MG63 (cell line): ENCODE measurements at regions not wholly inside any gene's neighbourhood (a gene's known extent, or its start where the extent isn't known, plus 50 kb on each side); places are given as distances from the start of the nearest gene placed in this dataset.
"Not testable (repeated sequence)": the region's sequence is repeated elsewhere in the genome, so short reads cannot be mapped to it uniquely, and the experiment has no call there.

Source experiments
- DNase-seq: peaks from one replicate; pipeline ENCODE4 v3.0.0-alpha.2; 2020
- H3K27me3 ChIP-seq: fragments of 250-450 bp; sonication (Bioruptor Pico); 2 replicates; pipeline ENCODE4 v1.5.1; 2020; ENCODE audit warnings: mild to moderate bottlenecking, moderate library complexity
- H3K36me3 ChIP-seq: fragments of 250-450 bp; sonication (Bioruptor Pico); 2 replicates; pipeline ENCODE4 v1.5.1; 2020; ENCODE audit warnings: mild to moderate bottlenecking, moderate library complexity
- H3K4me3 ChIP-seq: fragments of 250-450 bp; sonication (Bioruptor Pico); 2 replicates; pipeline ENCODE4 v1.5.1; 2020; ENCODE audit warnings: mild to moderate bottlenecking, moderate library complexity
- H3K9me3 ChIP-seq: fragments of 250-450 bp; sonication (Bioruptor Pico); 2 replicates; pipeline ENCODE4 v1.5.1; 2020; ENCODE audit warnings: mild to moderate bottlenecking, moderate library complexity

DNA sequence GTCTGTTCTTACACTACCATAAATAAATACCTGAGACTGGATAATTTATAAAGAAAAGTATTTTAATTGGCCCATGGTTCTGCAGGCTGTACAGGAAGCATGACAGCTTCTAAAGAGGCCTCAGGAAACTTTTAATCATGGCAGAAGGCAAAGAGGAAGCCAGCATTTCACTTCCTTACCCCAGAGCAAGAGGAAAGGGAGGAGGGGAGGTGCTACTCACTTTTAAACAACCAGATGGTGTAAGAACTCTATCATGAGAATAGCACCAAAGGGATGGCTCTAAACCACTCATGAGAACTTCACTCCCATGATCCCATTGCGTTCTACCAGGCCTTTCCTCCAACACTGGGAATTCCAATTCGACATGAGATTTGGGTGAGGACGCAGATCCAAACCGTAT lies 344.4 kb upstream of the SLC39A10 start:
- no peaks in the 10 kb centered on the region for H3K36me3 ChIP-seq
- no peaks in the 10 kb centered on the region for H3K27me3 ChIP-seq
- DNase-seq = no peak
- H3K9me3 ChIP-seq = no peaks in the 10 kb centered on the region
- no peak overlapping the region for H3K4me3 ChIP-seq

DNA sequence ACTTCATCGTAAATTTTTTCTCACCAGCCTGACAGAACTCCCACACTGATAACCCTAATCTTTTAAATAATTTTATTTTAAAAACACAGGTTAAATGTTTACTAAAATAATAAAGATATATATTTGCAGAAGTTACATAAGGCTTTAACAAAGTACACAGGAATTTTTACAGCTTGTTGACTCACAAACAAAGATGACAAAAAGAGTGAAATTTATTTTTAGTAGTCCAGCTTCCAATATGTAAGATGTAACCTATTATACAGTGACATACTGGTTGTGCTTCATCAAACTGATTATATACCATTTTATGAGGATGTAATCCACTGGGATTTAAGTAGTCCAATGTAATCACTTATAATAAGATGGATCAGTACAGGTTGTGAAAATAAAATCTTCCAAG lies 348.9 kb upstream of the SLC39A10 start:
- Histone ChIP-seq H3K27me3 (no peaks in the 10 kb centered on the region), H3K9me3 (no peaks in the 10 kb centered on the region), H3K36me3 (no peaks in the 10 kb centered on the region), H3K4me3 (no peak overlapping the region)
- DNase-seq = no peak

DNA sequence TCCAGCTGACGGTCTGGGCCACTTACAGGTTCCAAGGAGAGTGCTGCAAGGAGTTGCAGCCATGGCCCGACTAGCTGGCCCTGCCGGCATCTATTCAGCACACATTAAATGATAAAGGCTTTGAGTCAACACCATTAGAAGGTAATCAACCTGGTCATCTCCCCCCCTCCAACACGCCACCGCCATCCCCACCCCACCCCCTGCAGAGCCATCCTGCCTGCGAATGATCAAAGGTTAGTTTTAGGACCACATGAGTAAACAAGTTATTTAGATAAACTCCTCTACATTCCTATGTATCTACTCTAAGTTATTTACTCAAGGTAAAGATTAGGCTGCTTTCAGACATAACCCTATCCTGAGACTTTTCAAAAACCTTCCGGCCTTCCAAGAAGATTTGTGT lies 349.3 kb upstream of the SLC39A10 start:
- no peaks in the 10 kb centered on the region for H3K27me3 ChIP-seq
- no peaks in the 10 kb centered on the region for H3K9me3 ChIP-seq
- H3K4me3 ChIP-seq = no peak overlapping the region
- DNase-seq = no peak
- H3K36me3 ChIP-seq = no peaks in the 10 kb centered on the region

DNA sequence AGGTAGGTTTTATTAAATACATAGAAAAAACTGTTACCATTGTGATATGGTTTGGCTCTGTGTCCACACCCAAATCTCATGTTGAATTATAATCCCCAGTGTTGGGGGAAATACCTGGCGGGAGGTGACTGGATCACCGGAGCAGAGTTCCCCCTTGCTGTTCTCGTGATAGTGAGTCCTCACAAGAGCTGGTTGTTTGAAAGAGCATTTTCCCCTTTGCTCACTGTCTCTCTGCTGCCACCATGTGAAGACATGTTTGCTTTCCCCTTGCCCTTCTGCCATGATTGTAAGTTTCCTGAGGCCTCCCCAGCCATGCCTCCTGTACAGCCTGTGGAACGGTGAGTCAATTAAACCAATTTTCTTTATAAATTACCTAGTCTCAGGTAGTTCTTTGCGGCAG lies 352.7 kb upstream of the SLC39A10 start:
- Histone ChIP-seq H3K4me3 (no peak overlapping the region), H3K36me3 (no peaks in the 10 kb centered on the region), H3K27me3 (no peaks in the 10 kb centered on the region), H3K9me3 (no peaks in the 10 kb centered on the region)
- DNase-seq = no peak

DNA sequence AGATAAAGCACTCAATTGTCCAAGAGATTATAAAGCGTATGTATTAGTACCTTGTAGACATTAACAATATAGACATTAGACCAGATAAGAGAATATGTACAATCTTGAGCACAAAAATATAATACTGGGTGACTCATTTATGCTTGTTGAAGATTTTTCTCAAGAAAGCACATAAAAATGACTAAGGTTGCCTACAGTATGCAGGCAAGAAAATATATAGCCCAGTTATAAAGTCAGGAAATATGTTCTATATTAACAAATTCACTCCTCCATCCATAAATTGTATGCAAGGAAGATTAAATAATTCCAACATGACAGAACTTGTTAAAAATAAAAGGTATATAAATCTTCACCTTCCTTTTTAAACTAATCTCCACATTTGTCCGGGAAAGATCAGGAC lies 356.4 kb upstream of the SLC39A10 start:
- H3K9me3 ChIP-seq = no peaks in the 10 kb centered on the region

DNA sequence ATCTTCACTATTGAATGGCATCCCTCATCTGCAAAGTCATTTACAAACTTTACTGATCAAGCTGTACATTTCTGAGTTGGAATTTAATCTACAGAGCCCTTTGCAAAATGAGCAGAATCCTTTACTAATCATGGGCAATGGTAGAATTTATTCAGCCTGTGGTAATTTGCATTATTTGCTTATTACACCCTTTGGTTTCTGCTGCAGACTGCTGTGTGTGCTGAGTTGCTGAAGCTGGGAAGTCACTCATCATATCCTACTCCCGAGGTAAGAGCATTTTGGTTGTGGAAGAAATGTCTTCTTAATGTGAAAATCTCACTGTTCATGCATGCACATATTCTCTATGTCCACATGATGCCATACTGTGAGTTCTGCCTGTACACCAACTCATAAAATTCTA lies 357.4 kb upstream of the SLC39A10 start:
- no peaks in the 10 kb centered on the region for H3K9me3 ChIP-seq
- H3K27me3 ChIP-seq = no peaks in the 10 kb centered on the region
- DNase-seq = no peak
- no peaks in the 10 kb centered on the region for H3K36me3 ChIP-seq
- H3K4me3 ChIP-seq = no peak overlapping the region

More for the DNA sequence above, 356.4 kb upstream of the SLC39A10 start:
- no peaks in the 10 kb centered on the region for H3K36me3 ChIP-seq
- no peak for DNase-seq
- no peak overlapping the region for H3K4me3 ChIP-seq
- no peaks in the 10 kb centered on the region for H3K27me3 ChIP-seq

DNA sequence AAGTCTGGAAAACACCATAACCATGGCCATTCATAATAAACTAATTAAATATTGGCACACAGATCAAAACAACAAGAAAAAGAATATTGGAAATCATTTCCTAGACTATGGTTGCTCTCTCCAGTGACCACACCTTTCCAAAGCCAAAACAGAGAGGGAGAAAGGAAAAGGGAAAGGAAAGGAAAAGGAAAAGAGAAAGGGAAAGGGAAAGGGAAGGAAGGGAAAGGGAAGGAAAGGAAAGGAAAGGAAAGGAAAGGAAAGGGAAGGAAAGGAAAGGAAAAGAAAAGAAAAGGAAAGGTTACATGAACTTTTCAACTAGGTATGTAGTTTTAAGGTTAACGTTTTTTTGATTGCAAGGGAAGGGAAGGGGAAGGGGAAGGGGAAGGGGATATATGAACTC lies 360.5 kb upstream of the SLC39A10 start:
- DNase-seq = no peak
- no peaks in the 10 kb centered on the region for H3K36me3 ChIP-seq
- no peaks in the 10 kb centered on the region for H3K27me3 ChIP-seq
- no peak overlapping the region for H3K4me3 ChIP-seq
- no peaks in the 10 kb centered on the region for H3K9me3 ChIP-seq

DNA sequence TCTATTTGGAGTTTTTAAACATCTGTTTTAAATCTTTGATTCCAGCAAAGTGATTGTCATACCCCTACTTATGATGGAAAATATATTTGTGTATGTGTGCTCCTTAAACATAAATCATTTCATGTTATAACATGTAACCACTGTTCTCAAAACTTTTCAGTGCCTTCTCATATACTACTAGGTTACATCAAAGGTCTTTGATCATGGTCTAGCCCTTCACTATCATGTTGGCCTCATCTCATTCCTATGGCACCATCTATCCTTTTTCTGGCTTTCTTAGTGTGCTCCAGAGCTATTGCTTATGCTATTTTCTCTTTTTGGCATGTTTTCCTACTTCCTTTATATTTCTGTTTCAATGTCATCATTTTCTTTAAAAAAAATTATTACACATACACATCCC lies 367.9 kb upstream of the SLC39A10 start:
- Histone ChIP-seq H3K27me3 (no peaks in the 10 kb centered on the region), H3K36me3 (no peaks in the 10 kb centered on the region), H3K9me3 (no peaks in the 10 kb centered on the region), H3K4me3 (no peak overlapping the region)
- no peak for DNase-seq

DNA sequence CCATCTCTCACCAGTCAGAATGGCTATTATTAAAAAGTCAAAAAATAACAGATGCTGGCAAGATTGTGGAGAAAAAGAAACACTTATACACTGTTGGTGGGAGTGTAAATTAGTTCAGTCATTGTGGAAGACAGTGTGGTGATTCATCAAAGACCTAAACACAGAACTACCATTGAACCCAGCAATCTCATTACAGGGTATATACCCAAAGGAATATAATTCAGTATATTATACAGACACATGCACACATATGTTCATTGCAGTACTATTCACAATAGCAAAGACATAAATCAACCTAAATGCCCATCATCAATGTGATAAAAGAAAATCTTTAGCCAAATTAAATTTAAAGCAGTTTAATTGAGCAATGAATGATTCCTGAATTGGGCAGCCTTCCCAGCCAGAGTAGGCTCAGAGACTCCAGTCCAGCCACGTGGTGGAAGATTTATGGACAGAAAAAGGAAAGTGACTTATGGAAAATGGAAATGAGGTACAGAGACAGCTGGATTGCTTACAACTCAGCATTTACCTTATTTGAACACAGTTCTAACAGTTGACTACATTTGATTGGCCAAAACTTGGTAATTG lies 377.1 kb upstream of the SLC39A10 start:
- Histone ChIP-seq H3K4me3 (no peak overlapping the region), H3K27me3 (no peaks in the 10 kb centered on the region), H3K36me3 (no peaks in the 10 kb centered on the region), H3K9me3 (no peaks in the 10 kb centered on the region)
- no peak for DNase-seq

DNA sequence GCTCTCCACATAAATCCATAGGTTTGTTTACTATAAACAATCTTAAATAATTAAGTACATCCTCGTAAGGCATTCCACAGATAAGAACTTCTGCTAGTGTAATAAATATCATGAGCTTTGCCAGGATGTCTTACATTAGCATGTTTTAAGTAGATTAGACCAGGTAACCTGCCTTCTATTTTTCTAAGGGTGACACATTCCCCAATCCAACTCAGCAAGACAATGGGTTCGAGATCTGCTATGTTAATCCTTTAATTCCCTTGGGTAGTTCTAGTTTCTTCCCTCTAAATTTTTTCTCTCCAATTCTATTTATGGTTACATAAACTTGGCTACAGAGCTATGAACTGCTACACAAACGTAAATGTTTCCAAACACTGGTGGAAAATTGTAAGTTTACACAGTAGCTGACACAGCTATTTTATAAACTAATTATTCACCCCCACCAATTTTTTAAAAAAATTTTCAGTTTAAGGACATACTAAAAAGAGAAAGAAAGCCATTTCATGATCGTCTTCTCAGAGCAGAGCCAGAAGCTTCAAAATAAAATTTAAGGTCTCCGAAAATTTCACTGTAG lies 386.5 kb upstream of the SLC39A10 start:
- Histone ChIP-seq H3K4me3 (no peak overlapping the region), H3K27me3 (no peaks in the 10 kb centered on the region), H3K9me3 (no peaks in the 10 kb centered on the region), H3K36me3 (no peaks in the 10 kb centered on the region)
- no peak for DNase-seq

DNA sequence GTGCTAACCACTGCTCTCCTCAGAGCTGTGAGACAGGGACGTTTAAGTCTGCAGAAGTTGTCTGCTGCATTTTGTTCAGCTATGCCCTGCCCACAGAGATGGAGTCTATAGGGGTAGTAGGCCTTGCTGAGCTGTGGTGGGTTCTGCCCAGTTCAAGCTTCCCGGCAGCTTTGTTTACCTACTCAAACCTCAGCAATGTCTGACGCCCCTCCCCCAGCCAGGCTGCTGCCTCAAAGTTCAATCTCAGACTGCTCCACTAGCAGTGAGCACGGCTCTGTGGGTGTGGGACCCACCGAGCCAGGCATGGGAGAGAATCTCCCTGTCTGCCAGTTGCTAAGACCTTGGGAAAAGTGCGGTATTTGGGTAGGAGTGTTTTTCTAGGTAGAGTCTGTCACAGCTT lies 387.8 kb upstream of the SLC39A10 start:
- Histone ChIP-seq H3K36me3 (no peaks in the 10 kb centered on the region), H3K4me3 (no peak overlapping the region), H3K27me3 (no peaks in the 10 kb centered on the region), H3K9me3 (no peaks in the 10 kb centered on the region)
- no peak for DNase-seq

DNA sequence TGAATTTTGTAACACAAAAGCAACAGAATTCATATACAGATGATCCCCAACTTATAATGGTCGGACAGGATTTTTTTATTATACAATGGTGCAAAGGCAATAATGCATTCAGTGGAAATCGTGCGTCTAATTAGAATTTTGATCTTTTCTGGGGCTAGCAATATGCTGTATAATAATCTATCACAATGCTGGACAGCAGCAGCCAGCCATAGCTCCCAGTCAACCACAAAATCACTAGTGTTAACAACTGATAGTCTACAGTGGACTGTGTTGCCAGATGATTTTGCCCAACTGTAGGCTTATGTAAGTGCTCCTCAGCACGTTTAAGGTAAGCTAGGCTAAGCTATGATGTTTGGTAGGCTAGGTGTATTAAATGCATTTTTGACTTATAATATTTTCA lies 399.0 kb upstream of the SLC39A10 start:
- DNase-seq = no peak
- H3K27me3 ChIP-seq = no peaks in the 10 kb centered on the region
- no peak overlapping the region for H3K4me3 ChIP-seq
- H3K36me3 ChIP-seq = no peaks in the 10 kb centered on the region
- no peaks in the 10 kb centered on the region for H3K9me3 ChIP-seq

DNA sequence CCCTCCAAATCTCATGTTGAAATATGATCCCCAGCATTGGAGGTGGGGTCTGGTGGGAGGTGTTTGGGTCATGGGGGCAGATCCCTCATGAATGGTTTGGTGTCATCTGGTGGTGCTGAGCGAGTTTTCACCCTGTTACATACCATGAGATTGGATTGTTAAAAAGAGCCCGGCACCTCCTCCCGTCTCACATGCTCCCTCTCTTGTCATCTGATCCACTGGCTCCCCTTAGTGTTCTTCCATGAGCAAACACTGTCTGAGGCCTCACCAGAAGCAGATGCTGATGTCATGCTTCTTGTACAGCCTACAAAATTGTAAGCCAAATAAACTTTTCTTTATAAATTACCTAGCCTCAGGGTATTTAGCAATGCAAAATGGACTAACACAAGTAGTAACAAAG lies 405.0 kb upstream of the SLC39A10 start:
- H3K27me3 ChIP-seq = no peaks in the 10 kb centered on the region
- no peak for DNase-seq
- H3K9me3 ChIP-seq = no peaks in the 10 kb centered on the region; the same call in 1 of the 2 replicates
- H3K36me3 ChIP-seq = no peaks in the 10 kb centered on the region
- H3K4me3 ChIP-seq = no peak overlapping the region

DNA sequence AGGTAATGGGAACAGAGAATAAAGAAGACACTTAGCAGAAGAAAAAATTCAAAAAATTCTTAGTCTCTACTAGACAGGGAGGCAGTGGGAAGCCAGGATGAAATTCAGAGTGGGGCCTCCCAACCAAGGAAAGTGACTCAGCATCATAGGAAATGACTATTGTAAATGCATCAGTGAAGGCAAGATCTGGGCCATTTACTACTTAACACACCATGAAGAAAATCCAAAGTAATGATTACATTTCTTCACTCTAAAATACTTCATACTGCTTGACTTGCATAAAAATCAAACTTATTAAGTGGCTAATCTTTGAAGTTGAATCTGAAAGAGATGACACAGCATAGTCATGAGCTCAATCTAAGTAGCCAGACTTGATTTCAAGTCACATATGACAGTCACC lies 405.8 kb upstream of the SLC39A10 start:
- no peak for DNase-seq
- no peaks in the 10 kb centered on the region for H3K36me3 ChIP-seq
- no peaks in the 10 kb centered on the region for H3K27me3 ChIP-seq
- H3K4me3 ChIP-seq = no peak overlapping the region
- no peaks in the 10 kb centered on the region; the same call in 1 of the 2 replicates for H3K9me3 ChIP-seq

DNA sequence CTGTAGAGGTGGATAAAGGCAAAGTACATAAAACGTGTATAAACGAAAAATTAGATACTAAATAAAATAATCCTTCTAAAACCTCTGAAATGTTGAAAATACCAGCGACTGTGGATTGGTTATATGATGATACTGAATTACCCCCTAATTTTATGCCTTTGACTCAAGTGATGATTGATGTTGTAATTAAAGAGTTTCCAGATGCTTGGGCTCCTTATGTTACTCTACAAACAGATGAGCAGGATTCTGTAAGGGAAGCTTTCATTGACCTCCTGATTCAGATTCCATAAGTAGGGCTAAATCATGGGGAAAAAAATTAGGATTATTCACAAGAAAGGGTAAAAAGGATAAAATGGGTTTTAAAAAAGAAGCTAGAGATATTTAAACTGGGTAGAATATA lies 418.2 kb upstream of the SLC39A10 start:
- Histone ChIP-seq H3K27me3 (no peaks in the 10 kb centered on the region), H3K9me3 (no peaks in the 10 kb centered on the region), H3K4me3 (no peak overlapping the region), H3K36me3 (no peaks in the 10 kb centered on the region)
- no peak for DNase-seq

DNA sequence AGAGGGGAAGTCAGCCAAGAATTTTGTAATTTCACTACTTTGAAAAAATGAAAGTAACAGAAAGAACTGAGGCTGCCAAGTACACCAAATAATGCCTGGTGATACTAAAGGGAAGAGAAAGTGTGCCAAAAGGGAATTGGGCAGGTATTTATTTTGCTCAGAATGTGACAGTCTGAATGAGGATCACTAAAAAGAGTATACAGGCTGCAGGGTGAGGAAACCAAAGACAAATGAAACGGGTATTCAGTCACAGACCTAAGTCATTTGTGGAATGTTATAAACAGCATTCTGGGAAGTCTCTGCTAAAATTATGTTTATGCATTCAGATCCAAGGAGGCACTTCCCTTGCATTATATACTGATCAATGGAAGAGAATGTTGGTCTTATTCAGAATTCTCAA lies 418.6 kb upstream of the SLC39A10 start:
- Histone ChIP-seq H3K27me3 (no peaks in the 10 kb centered on the region), H3K9me3 (no peaks in the 10 kb centered on the region), H3K4me3 (peak overlapping the region; percentile 22; the same call in 1 of the 2 replicates), H3K36me3 (no peaks in the 10 kb centered on the region)
- DNase-seq = no peak

DNA sequence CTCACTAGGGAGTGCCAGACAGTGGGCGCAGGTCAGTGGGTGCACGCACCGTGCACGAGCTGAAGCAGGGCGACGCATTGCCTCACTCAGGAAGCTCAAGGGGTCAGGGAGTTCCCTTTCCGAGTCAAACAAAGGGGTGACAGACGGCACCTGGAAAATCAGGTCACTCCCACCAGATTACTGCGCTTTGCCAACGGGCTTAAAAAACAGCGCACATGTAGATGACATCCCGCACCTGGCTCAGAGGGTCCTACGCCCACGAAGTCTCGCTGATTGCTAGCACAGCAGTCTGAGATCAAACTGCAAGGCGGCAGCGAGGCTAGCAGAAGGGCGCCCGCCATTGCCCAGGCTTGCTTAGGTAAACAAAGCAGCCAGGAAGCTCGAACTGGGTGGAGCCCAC lies 428.5 kb upstream of the SLC39A10 start:
- H3K4me3 ChIP-seq, H3K9me3 ChIP-seq, DNase-seq, H3K36me3 ChIP-seq, H3K27me3 ChIP-seq: not testable (repeated sequence)

DNA sequence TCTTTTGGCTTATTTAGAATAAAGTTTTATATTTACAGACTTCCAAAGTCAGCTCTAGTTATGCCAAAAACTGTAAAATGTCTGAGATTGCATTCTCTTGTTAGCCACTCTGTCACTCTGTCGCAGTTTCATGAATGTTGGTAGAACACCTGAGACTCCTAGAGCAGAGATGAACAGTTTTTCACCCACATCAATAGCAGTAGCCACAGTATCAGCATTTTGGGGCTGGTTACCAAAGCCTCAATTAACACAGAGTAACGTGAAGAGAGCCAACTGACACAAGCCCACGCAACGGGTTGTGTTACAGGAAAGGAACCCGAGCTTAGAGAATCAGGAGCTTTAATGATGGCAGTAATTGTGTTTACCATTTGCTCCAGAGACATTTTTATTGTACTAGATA lies 443.0 kb upstream of the SLC39A10 start:
- no peak for DNase-seq
- H3K36me3 ChIP-seq = no peaks in the 10 kb centered on the region
- no peak overlapping the region for H3K4me3 ChIP-seq
- H3K27me3 ChIP-seq = no peaks in the 10 kb centered on the region
- H3K9me3 ChIP-seq = no peaks in the 10 kb centered on the region

DNA sequence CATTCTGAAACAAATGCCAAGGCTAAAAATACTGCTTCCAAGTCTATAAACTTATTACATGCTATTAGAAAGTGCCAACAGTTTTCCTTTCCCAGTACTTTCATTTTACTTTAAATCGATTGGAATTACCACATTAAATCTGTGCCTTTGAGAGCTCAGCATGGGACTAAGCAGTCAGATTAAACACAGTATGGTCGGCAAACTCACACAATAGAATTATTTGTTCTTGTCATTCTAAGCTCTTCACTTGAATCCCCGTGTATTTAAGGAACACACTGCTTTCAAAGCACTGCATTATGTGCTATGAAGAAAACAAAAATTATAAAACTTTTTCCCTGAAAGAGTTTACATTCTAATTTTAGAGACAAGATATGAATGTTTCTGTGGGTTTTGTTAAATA lies 444.4 kb upstream of the SLC39A10 start:
- no peaks in the 10 kb centered on the region for H3K9me3 ChIP-seq
- no peak overlapping the region for H3K4me3 ChIP-seq
- H3K36me3 ChIP-seq = no peaks in the 10 kb centered on the region
- DNase-seq = no peak
- no peaks in the 10 kb centered on the region for H3K27me3 ChIP-seq
